ENCODE measurements at regions not wholly inside any gene's neighbourhood (a gene's known extent, or its start where the extent isn't known, plus 50 kb on each side); places are given as distances from the start of the nearest gene placed in this dataset.

DNA sequence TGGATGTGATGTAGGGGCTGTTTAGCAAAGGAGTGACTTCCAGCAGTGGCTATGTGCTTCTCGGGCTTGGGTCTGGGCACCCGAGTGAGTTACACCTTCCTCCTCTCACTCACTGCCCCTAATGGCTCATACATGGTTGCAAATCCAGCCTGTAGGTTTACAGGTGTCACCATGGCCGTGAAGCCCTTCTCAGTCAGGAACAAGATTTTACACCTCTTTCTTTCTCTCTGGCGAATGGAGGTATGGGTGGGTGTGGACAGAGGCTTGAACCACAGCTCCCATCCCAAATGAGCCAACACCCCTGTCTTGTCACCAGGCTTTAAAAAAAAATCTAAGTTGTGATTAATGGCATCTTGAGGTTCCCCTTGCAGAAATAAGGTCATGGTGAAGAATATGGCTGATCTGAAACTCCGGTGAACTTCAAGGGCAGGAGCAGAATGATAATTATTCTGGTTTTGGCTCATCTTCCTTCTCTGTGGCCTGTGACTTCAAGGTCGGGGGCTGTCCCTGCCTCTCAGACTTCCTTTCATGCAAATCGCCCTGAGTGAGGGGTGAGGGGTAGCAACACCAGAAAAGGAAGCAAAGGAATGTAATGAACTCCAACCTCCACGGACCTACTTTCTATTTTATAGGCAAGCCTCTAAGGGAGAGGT lies 331.2 kb downstream of the MAF start:
- Histone ChIP-seq H3K9me3 (ENCODE audit: control insufficient read depth in 4 of 4, insufficient read depth in 3 of 4, low read length in 3 of 4) (peaks cover 0 to 3% (median 2%) of the 10 kb centered on the region in 4 donors), H3K4me3 (no peak overlapping the region), H3K36me3 (ENCODE audit: control insufficient read depth in 4 of 4, insufficient read depth in 4 of 4, low read length in 4 of 4) (no peaks in the 10 kb centered on the region), H3K27ac (ENCODE audit: low read depth in 1 of 2, low read length in 1 of 2) (no peak overlapping the region), H3K4me1 (ENCODE audit: control insufficient read depth in 5 of 5, insufficient read depth in 5 of 5, low read length in 5 of 5) (peaks cover 0 to 2% (median 0%) of the 10 kb centered on the region in 5 donors), H3K9ac (ENCODE audit: insufficient read depth in 1 of 2, low read length in 2 of 2) (no peak overlapping the region), H3K27me3 (ENCODE audit: control insufficient read depth in 3 of 3, insufficient read depth in 3 of 3, low read length in 2 of 3) (no peaks in the 10 kb centered on the region)
- ATAC-seq (ENCODE audit: insufficient read depth, low FRiP score), result no peak
- WGBS, 2 donors, result 63 to 73% methylated on average over 8 of the region's 8 CpGs
- TF ChIP-seq, protein P1, sequence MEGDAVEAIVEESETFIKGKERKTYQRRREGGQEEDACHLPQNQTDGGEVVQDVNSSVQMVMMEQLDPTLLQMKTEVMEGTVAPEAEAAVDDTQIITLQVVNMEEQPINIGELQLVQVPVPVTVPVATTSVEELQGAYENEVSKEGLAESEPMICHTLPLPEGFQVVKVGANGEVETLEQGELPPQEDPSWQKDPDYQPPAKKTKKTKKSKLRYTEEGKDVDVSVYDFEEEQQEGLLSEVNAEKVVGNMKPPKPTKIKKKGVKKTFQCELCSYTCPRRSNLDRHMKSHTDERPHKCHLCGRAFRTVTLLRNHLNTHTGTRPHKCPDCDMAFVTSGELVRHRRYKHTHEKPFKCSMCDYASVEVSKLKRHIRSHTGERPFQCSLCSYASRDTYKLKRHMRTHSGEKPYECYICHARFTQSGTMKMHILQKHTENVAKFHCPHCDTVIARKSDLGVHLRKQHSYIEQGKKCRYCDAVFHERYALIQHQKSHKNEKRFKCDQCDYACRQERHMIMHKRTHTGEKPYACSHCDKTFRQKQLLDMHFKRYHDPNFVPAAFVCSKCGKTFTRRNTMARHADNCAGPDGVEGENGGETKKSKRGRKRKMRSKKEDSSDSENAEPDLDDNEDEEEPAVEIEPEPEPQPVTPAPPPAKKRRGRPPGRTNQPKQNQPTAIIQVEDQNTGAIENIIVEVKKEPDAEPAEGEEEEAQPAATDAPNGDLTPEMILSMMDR (IDR thresholded peaks at IDR 0.05; ENCODE audit: control extremely low read depth, extremely low read depth), result no peak
- no peak for DNase-seq

DNA sequence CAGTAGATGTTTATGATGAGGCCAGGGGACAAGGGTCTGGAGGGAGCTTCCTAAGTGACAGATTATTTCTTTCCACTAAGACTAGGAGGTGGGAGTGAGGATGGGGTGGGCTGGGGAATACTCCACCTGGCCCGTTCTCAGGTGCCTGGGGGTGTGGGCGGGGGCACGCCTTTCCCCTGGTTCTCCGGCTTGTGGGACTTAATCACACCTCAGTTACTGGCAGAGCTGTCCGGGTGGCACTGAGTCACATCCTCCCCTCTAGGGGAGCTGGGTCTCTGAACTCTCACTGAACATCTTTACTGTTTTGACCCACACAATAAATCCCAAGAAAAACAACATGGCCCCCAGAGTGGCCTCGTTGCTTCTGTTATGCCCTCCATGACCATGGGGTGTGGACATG lies 332.8 kb downstream of the MAF start:
- Histone ChIP-seq H3K27ac (ENCODE audit: low read depth in 1 of 2, low read length in 1 of 2) (no peak overlapping the region), H3K36me3 (ENCODE audit: control insufficient read depth in 4 of 4, insufficient read depth in 4 of 4, low read length in 4 of 4) (no peaks in the 10 kb centered on the region), H3K9me3 (ENCODE audit: control insufficient read depth in 4 of 4, insufficient read depth in 3 of 4, low read length in 3 of 4) (peaks cover 0 to 3% (median 0%) of the 10 kb centered on the region in 4 donors), H3K9ac (ENCODE audit: insufficient read depth in 1 of 2, low read length in 2 of 2) (no peak overlapping the region), H3K27me3 (ENCODE audit: control insufficient read depth in 3 of 3, insufficient read depth in 3 of 3, low read length in 2 of 3) (no peaks in the 10 kb centered on the region), H3K4me1 (ENCODE audit: control insufficient read depth in 5 of 5, insufficient read depth in 5 of 5, low read length in 5 of 5) (peaks cover 0 to 2% (median 0%) of the 10 kb centered on the region in 5 donors), H3K4me3 (no peak overlapping the region)
- TF ChIP-seq, protein P1 (IDR thresholded peaks at IDR 0.05; ENCODE audit: control extremely low read depth, extremely low read depth), result no peak
- DNase-seq (no peak), ATAC-seq (ENCODE audit: insufficient read depth, low FRiP score) (no peak)
- 86 to 96% methylated on average over 6 of the region's 6 CpGs for WGBS, 2 donors

DNA sequence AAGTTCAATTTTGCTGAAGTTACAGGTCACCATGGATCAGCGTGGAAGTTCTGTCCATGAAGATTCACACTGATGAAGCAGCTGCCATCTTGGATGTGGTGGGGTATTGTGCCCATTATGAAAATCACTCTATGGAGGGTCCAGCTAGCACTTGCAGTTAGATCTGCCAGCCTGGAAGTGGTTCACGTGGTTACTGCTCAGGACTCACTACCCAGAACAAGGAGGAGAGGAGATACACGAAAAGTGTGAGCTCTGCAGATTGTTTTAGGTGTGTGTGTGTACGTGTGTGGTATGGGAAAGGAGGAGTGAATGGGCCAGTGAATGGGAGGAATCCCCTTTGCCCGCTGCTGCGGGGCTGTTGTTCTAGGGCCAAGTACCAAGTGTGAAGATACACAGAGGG lies 333.4 kb downstream of the MAF start:
- Histone ChIP-seq H3K9me3 (ENCODE audit: control insufficient read depth in 4 of 4, insufficient read depth in 3 of 4, low read length in 3 of 4) (peaks cover 0 to 3% (median 0%) of the 10 kb centered on the region in 4 donors), H3K27ac (ENCODE audit: low read depth in 1 of 2, low read length in 1 of 2) (no peak overlapping the region), H3K36me3 (ENCODE audit: control insufficient read depth in 4 of 4, insufficient read depth in 4 of 4, low read length in 4 of 4) (no peaks in the 10 kb centered on the region), H3K9ac (ENCODE audit: insufficient read depth in 1 of 2, low read length in 2 of 2) (no peak overlapping the region), H3K4me3 (no peak overlapping the region), H3K27me3 (ENCODE audit: control insufficient read depth in 3 of 3, insufficient read depth in 3 of 3, low read length in 2 of 3) (no peaks in the 10 kb centered on the region), H3K4me1 (ENCODE audit: control insufficient read depth in 5 of 5, insufficient read depth in 5 of 5, low read length in 5 of 5) (peaks cover 0 to 2% (median 0%) of the 10 kb centered on the region in 5 donors)
- TF ChIP-seq, protein P1 (IDR thresholded peaks at IDR 0.05; ENCODE audit: control extremely low read depth, extremely low read depth), result no peak
- ATAC-seq (ENCODE audit: insufficient read depth, low FRiP score), result no peak
- no peak for DNase-seq
- 91 to 94% methylated on average over 6 of the region's 6 CpGs for WGBS, 2 donors

DNA sequence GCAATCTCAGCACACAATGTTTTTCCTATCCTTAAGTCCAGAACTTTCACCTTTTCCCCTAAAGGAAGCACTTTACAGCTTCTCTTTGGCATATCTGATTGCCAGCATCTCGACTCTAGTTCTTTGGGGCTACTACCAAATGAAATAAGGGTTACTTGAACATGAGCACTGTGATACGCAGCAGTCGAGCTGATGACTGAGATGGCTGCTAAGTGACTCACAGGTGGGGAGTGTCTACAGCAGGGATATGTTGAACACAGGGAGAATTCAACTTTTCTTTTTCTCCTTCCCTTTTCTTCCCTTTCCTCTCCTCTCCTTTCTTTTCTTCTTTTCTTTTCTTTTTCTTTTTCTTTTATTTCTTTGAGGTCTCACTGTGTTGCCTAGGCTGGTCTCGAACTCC lies 334.8 kb downstream of the MAF start:
- TF ChIP-seq, protein P1 (IDR thresholded peaks at IDR 0.05; ENCODE audit: control extremely low read depth, extremely low read depth), result no peak
- no peak overlapping the region for H3K4me3 ChIP-seq
- peaks cover 0 to 2% (median 0%) of the 10 kb centered on the region in 5 donors for H3K4me1 ChIP-seq (ENCODE audit: control insufficient read depth in 5 of 5, insufficient read depth in 5 of 5, low read length in 5 of 5)
- DNase-seq (no peak), ATAC-seq (ENCODE audit: insufficient read depth, low FRiP score) (no peak)
- no peaks in the 10 kb centered on the region for H3K36me3 ChIP-seq (ENCODE audit: control insufficient read depth in 4 of 4, insufficient read depth in 4 of 4, low read length in 4 of 4)
- no peaks in the 10 kb centered on the region for H3K27me3 ChIP-seq (ENCODE audit: control insufficient read depth in 3 of 3, insufficient read depth in 3 of 3, low read length in 2 of 3)
- no peak overlapping the region for H3K9ac ChIP-seq (ENCODE audit: insufficient read depth in 1 of 2, low read length in 2 of 2)
- H3K27ac ChIP-seq (ENCODE audit: low read depth in 1 of 2, low read length in 1 of 2), result no peak overlapping the region
- 82 to 90% methylated on average over 4 of the region's 4 CpGs for WGBS, 2 donors
- H3K9me3 ChIP-seq (ENCODE audit: control insufficient read depth in 4 of 4, insufficient read depth in 3 of 4, low read length in 3 of 4), result peaks cover 0 to 3% (median 0%) of the 10 kb centered on the region in 4 donors

Measured in lung (tissue), 11 donors.